ENCODE measurements at regions not wholly inside any gene's neighbourhood (a gene's known extent, or its start where the extent isn't known, plus 50 kb on each side); places are given as distances from the start of the nearest gene placed in this dataset.

GRCh38 chr17:12348476-12348875 is 317.2 kb upstream of the MYOCD start:
- H3K27ac ChIP-seq (ENCODE audit: low read depth in 2 of 2, low read length in 1 of 2), result no peak overlapping the region
- no peaks in the 10 kb centered on the region for H3K9me2 ChIP-seq
- H3K9ac ChIP-seq, result no peak overlapping the region
- H2AFZ ChIP-seq (ENCODE audit: low read depth), result no peak overlapping the region
- no peaks in the 10 kb centered on the region for H3K79me2 ChIP-seq (ENCODE audit: insufficient read depth)
- ChIA-PET POLR2A (no interaction called here), CTCF (no interaction called here)
- no peak for TF ChIP-seq MXI1 (IDR thresholded peaks at IDR 0.05; ENCODE audit: low read depth, low read length)
- TF ChIP-seq, protein P1, sequence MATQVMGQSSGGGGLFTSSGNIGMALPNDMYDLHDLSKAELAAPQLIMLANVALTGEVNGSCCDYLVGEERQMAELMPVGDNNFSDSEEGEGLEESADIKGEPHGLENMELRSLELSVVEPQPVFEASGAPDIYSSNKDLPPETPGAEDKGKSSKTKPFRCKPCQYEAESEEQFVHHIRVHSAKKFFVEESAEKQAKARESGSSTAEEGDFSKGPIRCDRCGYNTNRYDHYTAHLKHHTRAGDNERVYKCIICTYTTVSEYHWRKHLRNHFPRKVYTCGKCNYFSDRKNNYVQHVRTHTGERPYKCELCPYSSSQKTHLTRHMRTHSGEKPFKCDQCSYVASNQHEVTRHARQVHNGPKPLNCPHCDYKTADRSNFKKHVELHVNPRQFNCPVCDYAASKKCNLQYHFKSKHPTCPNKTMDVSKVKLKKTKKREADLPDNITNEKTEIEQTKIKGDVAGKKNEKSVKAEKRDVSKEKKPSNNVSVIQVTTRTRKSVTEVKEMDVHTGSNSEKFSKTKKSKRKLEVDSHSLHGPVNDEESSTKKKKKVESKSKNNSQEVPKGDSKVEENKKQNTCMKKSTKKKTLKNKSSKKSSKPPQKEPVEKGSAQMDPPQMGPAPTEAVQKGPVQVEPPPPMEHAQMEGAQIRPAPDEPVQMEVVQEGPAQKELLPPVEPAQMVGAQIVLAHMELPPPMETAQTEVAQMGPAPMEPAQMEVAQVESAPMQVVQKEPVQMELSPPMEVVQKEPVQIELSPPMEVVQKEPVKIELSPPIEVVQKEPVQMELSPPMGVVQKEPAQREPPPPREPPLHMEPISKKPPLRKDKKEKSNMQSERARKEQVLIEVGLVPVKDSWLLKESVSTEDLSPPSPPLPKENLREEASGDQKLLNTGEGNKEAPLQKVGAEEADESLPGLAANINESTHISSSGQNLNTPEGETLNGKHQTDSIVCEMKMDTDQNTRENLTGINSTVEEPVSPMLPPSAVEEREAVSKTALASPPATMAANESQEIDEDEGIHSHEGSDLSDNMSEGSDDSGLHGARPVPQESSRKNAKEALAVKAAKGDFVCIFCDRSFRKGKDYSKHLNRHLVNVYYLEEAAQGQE (IDR thresholded peaks at IDR 0.05; ENCODE audit: low read depth, low read length), result no peak
- TF ChIP-seq NFIC (IDR thresholded peaks at IDR 0.05; ENCODE audit: borderline replicate concordance), result no peak
- TF ChIP-seq, protein P2, sequence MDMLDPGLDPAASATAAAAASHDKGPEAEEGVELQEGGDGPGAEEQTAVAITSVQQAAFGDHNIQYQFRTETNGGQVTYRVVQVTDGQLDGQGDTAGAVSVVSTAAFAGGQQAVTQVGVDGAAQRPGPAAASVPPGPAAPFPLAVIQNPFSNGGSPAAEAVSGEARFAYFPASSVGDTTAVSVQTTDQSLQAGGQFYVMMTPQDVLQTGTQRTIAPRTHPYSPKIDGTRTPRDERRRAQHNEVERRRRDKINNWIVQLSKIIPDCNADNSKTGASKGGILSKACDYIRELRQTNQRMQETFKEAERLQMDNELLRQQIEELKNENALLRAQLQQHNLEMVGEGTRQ (IDR thresholded peaks at IDR 0.05; ENCODE audit: borderline replicate concordance, low read depth, low read length), result no peak
- no peak for TF ChIP-seq YY1 (IDR thresholded peaks at IDR 0.05; ENCODE audit: low read depth)
- no peak for TF ChIP-seq NRF1 (IDR thresholded peaks at IDR 0.05; ENCODE audit: low read depth, low read length)
- no peak for TF ChIP-seq EP300 (IDR thresholded peaks at IDR 0.05; ENCODE audit: borderline replicate concordance in 1 of 2, low read depth in 1 of 2, low read length in 1 of 2)
- no peak for TF ChIP-seq GATA2 (CRISPR knock-in tag; IDR thresholded peaks at IDR 0.05)
- no peak for TF ChIP-seq EZH2phosphoT487 (IDR thresholded peaks at IDR 0.05; ENCODE audit: borderline replicate concordance, low read depth)
- TF ChIP-seq TAF1 (IDR thresholded peaks at IDR 0.05; ENCODE audit: borderline replicate concordance, low read depth, low read length), result no peak
- no peak for TF ChIP-seq CHD2 (IDR thresholded peaks at IDR 0.05; ENCODE audit: low read length, partially characterized antibody)
- no peaks in the 10 kb centered on the region for H3K27me3 ChIP-seq (ENCODE audit: insufficient read depth)
- no peak overlapping the region for H3K4me3 ChIP-seq (ENCODE audit: low read depth in 2 of 2, low read length in 1 of 2)
- no peaks in the 10 kb centered on the region for H3K9me3 ChIP-seq
- WGBS (ENCODE audit: low lambda C conversion rate), result 2% methylated on average over 2 of the region's 2 CpGs
- DNase-seq, result no peak
- no peak overlapping the region for H3K4me2 ChIP-seq
- no peaks in the 10 kb centered on the region for H4K20me1 ChIP-seq (ENCODE audit: insufficient read depth)
- H3F3A ChIP-seq (replicated peaks; ENCODE audit: insufficient read depth), result no peaks in the 10 kb centered on the region
- no peaks in the 10 kb centered on the region for H3K36me3 ChIP-seq (replicated peaks in 1 of 2; ENCODE audit: control insufficient read depth in 1 of 2, insufficient read depth in 2 of 2, low read length in 1 of 2)
- H3K4me1 ChIP-seq (ENCODE audit: control insufficient read depth in 1 of 2, insufficient read depth in 2 of 2, low read depth in 1 of 2, low read length in 1 of 2), result no peaks in the 10 kb centered on the region

DNA sequence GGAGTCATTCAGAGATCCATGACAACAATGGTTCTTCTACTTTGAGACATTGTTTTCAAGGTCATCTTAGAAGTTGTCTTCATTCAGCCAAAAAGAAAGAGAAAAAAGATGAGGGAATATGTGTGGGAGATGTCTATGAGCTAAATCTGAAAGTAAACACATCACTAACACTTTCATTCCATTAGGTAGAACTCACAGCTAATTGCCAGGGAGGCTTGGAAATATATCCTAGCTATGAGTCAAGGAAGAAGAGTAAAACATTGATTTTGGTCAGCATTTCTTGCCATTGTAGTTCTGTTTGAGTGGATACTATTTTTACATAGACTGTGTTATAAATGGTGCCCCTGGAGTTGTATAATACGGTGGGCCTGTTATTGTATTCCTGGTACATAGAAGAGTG is 316.4 kb upstream of the MYOCD start:
- CTCF ChIA-PET, result no interaction called here
- POLR2A ChIA-PET, result no interaction called here
- no peaks in the 10 kb centered on the region for H4K20me1 ChIP-seq (ENCODE audit: insufficient read depth)
- no peaks in the 10 kb centered on the region for H3K9me2 ChIP-seq
- H3K4me3 ChIP-seq (ENCODE audit: low read depth in 2 of 2, low read length in 1 of 2), result no peak overlapping the region
- 25% methylated on average over 1 of the region's 1 CpG for WGBS (ENCODE audit: low lambda C conversion rate)
- no peak overlapping the region for H3K9ac ChIP-seq
- no peaks in the 10 kb centered on the region for H3K36me3 ChIP-seq (replicated peaks in 1 of 2; ENCODE audit: control insufficient read depth in 1 of 2, insufficient read depth in 2 of 2, low read length in 1 of 2)
- no peaks in the 10 kb centered on the region for H3K27me3 ChIP-seq (ENCODE audit: insufficient read depth)
- no peaks in the 10 kb centered on the region for H3K9me3 ChIP-seq
- H3K27ac ChIP-seq (ENCODE audit: low read depth in 2 of 2, low read length in 1 of 2), result no peak overlapping the region
- H3K4me1 ChIP-seq (ENCODE audit: control insufficient read depth in 1 of 2, insufficient read depth in 2 of 2, low read depth in 1 of 2, low read length in 1 of 2), result no peaks in the 10 kb centered on the region
- H3K79me2 ChIP-seq (ENCODE audit: insufficient read depth), result no peaks in the 10 kb centered on the region
- no peak overlapping the region for H3K4me2 ChIP-seq
- H2AFZ ChIP-seq (ENCODE audit: low read depth), result no peak overlapping the region
- no peak for DNase-seq
- H3F3A ChIP-seq (replicated peaks; ENCODE audit: insufficient read depth), result no peaks in the 10 kb centered on the region
- no peak for TF ChIP-seq GATA2 (CRISPR knock-in tag; IDR thresholded peaks at IDR 0.05)
- no peak for TF ChIP-seq ELF1 (IDR thresholded peaks at IDR 0.05)
- no peak for TF ChIP-seq EP300 (IDR thresholded peaks at IDR 0.05; ENCODE audit: borderline replicate concordance in 1 of 2, low read depth in 1 of 2, low read length in 1 of 2)
- no peak for TF ChIP-seq NRF1 (IDR thresholded peaks at IDR 0.05; ENCODE audit: low read depth, low read length)
- TF ChIP-seq FOSL2 (IDR thresholded peaks at IDR 0.05; ENCODE audit: borderline replicate concordance, low read depth), result no peak
- TF ChIP-seq FOXJ3 (CRISPR knock-in tag; IDR thresholded peaks at IDR 0.05), result no peak
- TF ChIP-seq, protein P1 (IDR thresholded peaks at IDR 0.05; ENCODE audit: low read depth, low read length), result no peak
- no peak for TF ChIP-seq FOXM1 (IDR thresholded peaks at IDR 0.05; ENCODE audit: low read depth)
- TF ChIP-seq PBX3 (IDR thresholded peaks at IDR 0.05), result no peak
- no peak for TF ChIP-seq TCF12 (IDR thresholded peaks at IDR 0.05)

All from SK-N-SH (cell line).